K562 (cell line): ENCODE measurements at regions not wholly inside any gene's neighbourhood (a gene's known extent, or its start where the extent isn't known, plus 50 kb on each side); places are given as distances from the start of the nearest gene placed in this dataset.

Source experiments
- ATAC-seq: fragments of 200-7000 bp; cut with Tn5 transposase; 3 replicates; pipeline ENCODE4 v1.9.1; 2020; ENCODE audit warnings: moderate library complexity
- BruUV-seq: library from RNA; stranded (reverse); fragments of 400-500 nt; replicated peaks from 2 replicates; lab custom pipeline; 2021; lab: Mats Ljungman, UMichigan
- CTCF ChIA-PET: fragments of 300-600 bp; formaldehyde crosslinking; extraction: SDS; loops from one replicate; lab custom pipeline; 2021; ENCODE audit warnings: low intra/inter-chr PET ratio; lab: Yijun Ruan, JAX
- POLR2A ChIA-PET: fragments of 300-600, 350-650 bp; sonication (Branson Sonifier 250); formaldehyde crosslinking; extraction: SDS; loops from one replicate; lab custom pipeline; 2021; ENCODE audit warnings: antibody characterized with exemption, inconsistent platforms; lab: Yijun Ruan, JAX
- DNase-seq, 4 experiments: peaks; one replicate each; pipeline versions ENCODE4 v3.0.0 to v3.0.0-alpha.2; 2011 to 2018; ENCODE audit warnings: low spot score in 3 of 4, mixed read lengths in 3 of 4; ENCODE audit errors: extremely low read depth in 1 of 4
- FAIRE-seq: peaks from 2 replicates; lab custom pipeline; 2011; peaks lifted over from hg19 to GRCh38; lab: Jason Lieb, UNC
- H2AFZ ChIP-seq: 2 replicates; pipeline ENCODE4 v1.6.0; 2011; ENCODE audit warnings: low read depth, low read length, control low read depth, inconsistent platforms
- H3K27ac ChIP-seq: fragments of 200-600 bp; 3 replicates; pipeline ENCODE4 v1.8.0; 2011; ENCODE audit warnings: low read depth, mild to moderate bottlenecking, control low read depth, inconsistent platforms, low read length, moderate library complexity, mixed read lengths; ENCODE audit errors: extremely low read depth
- H3K27me3 ChIP-seq, 2 experiments: fragments of 300-600 bp in 1 of 2; 2 replicates in 1 of 2; 3 replicates in 1 of 2; pipeline versions ENCODE4 v1.6.0 to v1.8.0; 2011; ENCODE audit warnings: inconsistent platforms in 2 of 2, low read length in 2 of 2, mild to moderate bottlenecking in 1 of 2, mixed read lengths in 1 of 2, moderate library complexity in 1 of 2; ENCODE audit not compliant: control insufficient read depth in 2 of 2, insufficient read depth in 2 of 2
- H3K36me3 ChIP-seq: fragments of 300-600 bp; 3 replicates; pipeline ENCODE4 v1.8.0; 2011; ENCODE audit warnings: mild to moderate bottlenecking, low read length, inconsistent platforms; ENCODE audit not compliant: control insufficient read depth, insufficient read depth
- H3K4me1 ChIP-seq, 2 experiments: fragments of 200-600 bp in 1 of 2; replicated peaks in 1 of 2; 2 replicates in 1 of 2; 3 replicates in 1 of 2; pipeline versions ENCODE4 v1.5.1 to v1.8.0; 2011; ENCODE audit warnings: inconsistent platforms in 2 of 2, low read length in 2 of 2, mild to moderate bottlenecking in 1 of 2, mixed read lengths in 1 of 2, moderate library complexity in 1 of 2; ENCODE audit not compliant: control insufficient read depth in 2 of 2, insufficient read depth in 2 of 2
- H3K4me2 ChIP-seq: 2 replicates; pipeline ENCODE4 v1.6.1; 2011; ENCODE audit warnings: low read length, control low read depth, inconsistent platforms, mixed read lengths; ENCODE audit not compliant: insufficient read depth
- H3K4me3 ChIP-seq: fragments of 200-600 bp; sonication (generic), shearing (Covaris generic); 2 replicates; pipeline ENCODE4 v1.5.1; 2016; ENCODE audit warnings: control low read depth, inconsistent platforms
- H3K79me2 ChIP-seq: fragments of 200-600 bp; 3 replicates; pipeline ENCODE4 v1.8.0; 2011; ENCODE audit warnings: low read length, inconsistent platforms; ENCODE audit not compliant: control insufficient read depth, insufficient read depth
- H3K9ac ChIP-seq, 2 experiments: 2 replicates each; pipeline versions ENCODE4 v1.6.0 to v1.6.1; 2011; ENCODE audit warnings: low read depth in 2 of 2, low read length in 2 of 2, control low read depth in 1 of 2, inconsistent platforms in 1 of 2, mild to moderate bottlenecking in 1 of 2, mixed read lengths in 1 of 2; ENCODE audit not compliant: insufficient read depth in 1 of 2
- H3K9me1 ChIP-seq: one replicate; pipeline ENCODE4 v1.6.0; 2011; ENCODE audit warnings: inconsistent platforms, mild to moderate bottlenecking, low read length, moderate library complexity; ENCODE audit not compliant: control insufficient read depth, insufficient read depth
- H3K9me3 ChIP-seq: replicated peaks from 2 replicates; pipeline ENCODE4 v1.5.1; 2011; ENCODE audit warnings: low read depth, low read length, inconsistent platforms; ENCODE audit not compliant: control insufficient read depth, insufficient read depth
- H4K20me1 ChIP-seq: replicated peaks from 2 replicates; pipeline ENCODE4 v1.6.1; 2011; ENCODE audit warnings: low read length, inconsistent platforms, mixed read lengths; ENCODE audit not compliant: control insufficient read depth, insufficient read depth
- BMI1 ChIP-seq: fragments of 150-350 bp; IDR thresholded peaks from 2 replicates; pipeline ENCODE4 v1.6.1; 2014; ENCODE audit warnings: low read length
- GTF2A2 ChIP-seq: IDR thresholded peaks from 2 replicates; pipeline ENCODE4 v1.6.1; 2016; ENCODE audit warnings: mild to moderate bottlenecking, missing genetic modification characterization, missing compliant biosample characterization
- KDM1A ChIP-seq, 2 experiments: fragments of 450-650 bp; IDR thresholded peaks; 2 replicates each; pipeline ENCODE4 v1.6.1; 2016; ENCODE audit warnings: mild to moderate bottlenecking in 2 of 2
- NFE2 ChIP-seq: IDR thresholded peaks from 2 replicates; pipeline ENCODE4 v1.6.1; 2014; ENCODE audit warnings: antibody characterized with exemption, low read depth
- PHF8 ChIP-seq: fragments of 200-600 bp; sonication (generic); IDR thresholded peaks from 2 replicates; pipeline ENCODE4 v1.6.1; 2012; ENCODE audit warnings: mixed run types, mild to moderate bottlenecking, inconsistent platforms, low read length, moderate library complexity, borderline replicate concordance
- RBM17 ChIP-seq: fragments of 200-400 bp; formaldehyde crosslinking; IDR thresholded peaks from 2 replicates; pipeline ENCODE4 v1.6.1; 2017; ENCODE audit warnings: low read depth, mild to moderate bottlenecking, low read length, borderline replicate concordance
- ZNF263 ChIP-seq: sonication (generic); formaldehyde crosslinking; IDR thresholded peaks from 2 replicates; pipeline ENCODE4 v1.8.0; 2022; ENCODE audit warnings: mild to moderate bottlenecking, missing genetic modification reagents, borderline replicate concordance
- ZNF274 ChIP-seq: IDR thresholded peaks from 2 replicates; pipeline ENCODE4 v1.6.1; 2011; ENCODE audit warnings: low read depth, mild to moderate bottlenecking, low read length, moderate library complexity, borderline replicate concordance
- WGBS: fragments of 100-300 bp; shearing (Covaris generic); methylation state at CpG from one replicate; pipeline ENCODE4 v1.1.6; 2016; ENCODE audit warnings: low coverage, mixed read lengths; ENCODE audit not compliant: insufficient coverage; ENCODE audit errors: missing lambda C conversion rate; 5-methylcytosine and 5-hydroxymethylcytosine counted together
- in situ Hi-C: fragments of 300-500 bp; cut with MboI; formaldehyde crosslinking; loops from 4 replicates; pipeline ENCODE4 v1.15.0; 2018; ENCODE audit warnings: inconsistent platforms, mixed read lengths
- intact Hi-C: fragments of 100-400 bp; cut with micrococcal nuclease; formaldehyde crosslinking; loops from 2 replicates; pipeline ENCODE4 v1.14.2; 2022

GRCh38 chr14:39859314-39859713 is 427.1 kb upstream of the FBXO33 start:
- DNase-seq (no peak), FAIRE-seq (no peak), ATAC-seq (no peak)
- H3K36me3 ChIP-seq, result no peaks in the 10 kb centered on the region
- no peaks in the 10 kb centered on the region for H3K9me3 ChIP-seq
- no peak overlapping the region for H3K27ac ChIP-seq
- H3K9me1 ChIP-seq, result no peaks in the 10 kb centered on the region
- no peaks in the 10 kb centered on the region for H3K27me3 ChIP-seq
- no peak overlapping the region for H3K9ac ChIP-seq
- H3K79me2 ChIP-seq, result no peaks in the 10 kb centered on the region
- H3K4me2 ChIP-seq, result no peak overlapping the region
- TF ChIP-seq RBM17 (no peak), PHF8 (no peak), GTF2A2 (tag) (no peak), NFE2 (no peak), BMI1 (no peak)
- no peak overlapping the region for H2AFZ ChIP-seq
- no peak overlapping the region for H3K4me3 ChIP-seq
- ChIA-PET CTCF (no interaction called here), POLR2A (no interaction called here)
- H4K20me1 ChIP-seq, result no peaks in the 10 kb centered on the region
- H3K4me1 ChIP-seq, result no peaks in the 10 kb centered on the region
- in situ Hi-C loops, result no loop called here
- intact Hi-C loops, result no loop called here
- no TSS peak for BruUV-seq

DNA sequence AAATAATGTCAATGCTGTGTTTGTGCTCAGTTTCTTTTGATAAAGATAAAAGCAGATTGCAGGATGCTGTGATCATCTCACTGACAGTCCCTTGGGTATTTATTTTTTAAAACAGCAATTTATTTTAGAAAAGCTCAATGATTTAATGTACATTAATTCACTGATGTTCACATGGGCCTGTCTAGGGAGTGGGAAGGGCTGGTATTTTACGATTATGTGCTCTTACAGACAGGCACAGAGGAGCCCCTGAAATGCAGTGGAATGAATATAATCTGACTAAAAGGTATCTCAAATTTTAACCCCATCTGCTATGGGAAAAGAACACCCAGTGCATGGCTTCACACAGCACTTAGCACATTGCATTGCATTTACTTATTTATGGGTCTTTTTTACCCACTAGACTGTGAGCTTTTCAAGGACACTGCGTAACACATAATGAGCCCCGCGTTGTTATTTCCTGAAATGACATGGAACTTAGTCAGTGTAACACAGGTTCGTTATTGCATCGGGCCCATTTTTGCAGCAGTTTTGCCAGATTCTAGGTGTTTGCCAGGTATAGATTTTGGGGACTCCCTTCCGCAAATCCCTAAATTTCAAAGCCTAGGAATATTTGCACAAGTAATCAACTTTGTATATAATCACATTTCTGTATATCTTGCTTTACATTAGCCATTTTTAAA is 425.3 kb upstream of the FBXO33 start:
- 0% methylated on average over 7 of the region's 7 CpGs for WGBS

More for the DNA sequence above, 425.3 kb upstream of the FBXO33 start:
- Histone ChIP-seq H3K79me2 (no peaks in the 10 kb centered on the region), H2AFZ (no peak overlapping the region), H3K9me3 (no peaks in the 10 kb centered on the region), H3K9me1 (no peaks in the 10 kb centered on the region), H4K20me1 (no peaks in the 10 kb centered on the region), H3K27me3 (no peaks in the 10 kb centered on the region), H3K27ac (no peak overlapping the region), H3K9ac (no peak overlapping the region), H3K4me3 (no peak overlapping the region), H3K4me2 (no peak overlapping the region), H3K36me3 (no peaks in the 10 kb centered on the region), H3K4me1 (no peaks in the 10 kb centered on the region)
- FAIRE-seq (no peak), ATAC-seq (no peak), DNase-seq (no peak)
- ChIA-PET POLR2A (no interaction called here), CTCF (no interaction called here)
- BruUV-seq, result no TSS peak
- intact Hi-C loops (no loop called here), in situ Hi-C loops (no loop called here)
- no peak for TF ChIP-seq ZNF274
- no peak for TF ChIP-seq KDM1A (IDR thresholded peaks at IDR 0.05)
- TF ChIP-seq ZNF263, result no peak
